NCI-H1694 (cell line): ENCODE measurements at regions not wholly inside any gene's neighbourhood (a gene's known extent, or its start where the extent isn't known, plus 50 kb on each side); places are given as distances from the start of the nearest gene placed in this dataset.

Experiments
- DNase-seq: peaks from one replicate; lab custom pipeline; 2025; lab: John Stamatoyannopoulos, UW

GRCh38 chr20:24060851-24061590 is 72.4 kb upstream of the GGTLC1 start:
- no peak for DNase-seq

- DNase-seq: no peak
Observed at GRCh38 chr20:24059174-24059573, 70.6 kb upstream of the GGTLC1 start.

GRCh38 chr20:24056491-24056890 is 67.9 kb upstream of the GGTLC1 start:
- DNase-seq: no peak

GRCh38 chr20:24052599-24053275 is 64.2 kb upstream of the GGTLC1 start:
- no peak for DNase-seq

GRCh38 chr20:24051160-24051559 is 62.6 kb upstream of the GGTLC1 start:
- DNase-seq: no peak

- no peak for DNase-seq
Observed at GRCh38 chr20:24050119-24050518, 61.5 kb upstream of the GGTLC1 start.

- DNase-seq: no peak
Observed at GRCh38 chr20:24049081-24049480, 60.5 kb upstream of the GGTLC1 start.

GRCh38 chr20:24048024-24048611 is 59.5 kb upstream of the GGTLC1 start:
- no peak for DNase-seq

GRCh38 chr20:24046888-24047287 is 58.3 kb upstream of the GGTLC1 start:
- no peak for DNase-seq

- no peak for DNase-seq
Observed at GRCh38 chr20:24045621-24046318, 57.2 kb upstream of the GGTLC1 start.

GRCh38 chr20:24043294-24043693 is 54.7 kb upstream of the GGTLC1 start:
- DNase-seq: no peak

- no peak for DNase-seq
Observed at GRCh38 chr20:24042646-24043045, 54.1 kb upstream of the GGTLC1 start.

- DNase-seq: no peak
Observed at GRCh38 chr20:24040896-24041459, 52.4 kb upstream of the GGTLC1 start.

- DNase-seq: no peak
Observed at GRCh38 chr20:24039196-24039595, 50.6 kb upstream of the GGTLC1 start.
